ENCODE measurements at regions not wholly inside any gene's neighbourhood (a gene's known extent, or its start where the extent isn't known, plus 50 kb on each side); places are given as distances from the start of the nearest gene placed in this dataset.

DNA sequence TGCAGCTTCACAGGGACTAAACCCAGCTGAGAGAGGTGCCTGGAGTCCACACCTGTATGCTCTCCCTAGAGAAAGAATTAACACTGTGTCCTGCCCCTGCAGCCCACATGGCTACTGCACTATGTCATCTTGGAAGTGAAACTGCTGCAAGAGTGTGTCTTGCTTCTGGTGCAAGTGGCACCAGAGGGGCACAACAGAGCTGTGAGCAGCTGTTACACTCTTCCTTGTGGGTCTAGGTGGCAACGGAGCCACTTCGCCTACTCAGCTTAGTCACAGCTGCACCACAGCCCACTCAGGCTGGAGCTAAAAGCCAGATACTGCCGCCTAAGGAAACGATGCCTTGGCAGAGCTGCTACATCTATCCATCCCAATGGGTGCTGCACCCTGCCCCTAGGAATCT, 391.4 kb downstream of the COL12A1 start:
- no peaks in the 10 kb centered on the region for H3K4me1 ChIP-seq (ENCODE audit: control insufficient read depth in 3 of 3, insufficient read depth in 2 of 3, low read depth in 1 of 3, low read length in 2 of 3)
- 82 to 90% (median 88%) methylated on average over 4 of the region's 4 CpGs for WGBS, 3 donors
- no peak for DNase-seq
- no peaks in the 10 kb centered on the region for H3K36me3 ChIP-seq (ENCODE audit: control insufficient read depth in 3 of 3, insufficient read depth in 2 of 3, low read depth in 1 of 3, low read length in 3 of 3)
- no peaks in the 10 kb centered on the region for H3K27me3 ChIP-seq (ENCODE audit: control insufficient read depth in 3 of 3, insufficient read depth in 3 of 3, low read length in 3 of 3)
- H3K4me3 ChIP-seq (ENCODE audit: low read depth in 1 of 3, low read length in 3 of 3) = no peak overlapping the region
- H3K9me3 ChIP-seq (ENCODE audit: control insufficient read depth in 2 of 2, insufficient read depth in 1 of 2, low read depth in 1 of 2, low read length in 1 of 2) = no peaks in the 10 kb centered on the region
- no peak overlapping the region for H3K27ac ChIP-seq (ENCODE audit: low read depth in 1 of 3, low read length in 2 of 3)
- FAIRE-seq = no peak

DNA sequence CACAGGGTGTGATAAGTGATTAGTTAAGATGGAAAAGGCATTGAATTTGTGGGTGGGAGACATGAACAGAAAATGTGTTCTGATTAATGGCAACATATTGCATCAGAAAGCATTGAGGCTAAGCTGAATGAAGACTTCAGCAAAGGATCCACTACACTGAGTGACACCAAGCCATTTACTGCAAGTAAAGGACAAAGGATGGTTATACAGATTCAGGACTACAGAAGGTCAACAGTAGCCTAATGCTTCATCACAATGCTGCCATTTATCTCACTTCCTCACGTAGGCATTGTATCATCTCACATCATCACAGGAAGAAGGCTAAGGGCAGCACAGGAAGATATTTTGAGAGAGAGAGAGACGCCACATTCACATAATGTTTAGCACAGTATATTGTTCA, 398.2 kb downstream of the COL12A1 start:
- Histone ChIP-seq H3K4me3 (ENCODE audit: low read depth in 1 of 3, low read length in 3 of 3) (no peak overlapping the region), H3K36me3 (ENCODE audit: control insufficient read depth in 3 of 3, insufficient read depth in 2 of 3, low read depth in 1 of 3, low read length in 3 of 3) (no peaks in the 10 kb centered on the region), H3K9me3 (ENCODE audit: control insufficient read depth in 2 of 2, insufficient read depth in 1 of 2, low read depth in 1 of 2, low read length in 1 of 2) (no peaks in the 10 kb centered on the region), H3K27ac (ENCODE audit: low read depth in 1 of 3, low read length in 2 of 3) (no peak overlapping the region), H3K27me3 (ENCODE audit: control insufficient read depth in 3 of 3, insufficient read depth in 3 of 3, low read length in 3 of 3) (no peaks in the 10 kb centered on the region), H3K4me1 (ENCODE audit: control insufficient read depth in 3 of 3, insufficient read depth in 2 of 3, low read depth in 1 of 3, low read length in 2 of 3) (no peaks in the 10 kb centered on the region)
- WGBS, 3 donors = 67 to 86% (median 76%) methylated on average over 2 of the region's 2 CpGs
- FAIRE-seq (no peak), DNase-seq (no peak)

DNA sequence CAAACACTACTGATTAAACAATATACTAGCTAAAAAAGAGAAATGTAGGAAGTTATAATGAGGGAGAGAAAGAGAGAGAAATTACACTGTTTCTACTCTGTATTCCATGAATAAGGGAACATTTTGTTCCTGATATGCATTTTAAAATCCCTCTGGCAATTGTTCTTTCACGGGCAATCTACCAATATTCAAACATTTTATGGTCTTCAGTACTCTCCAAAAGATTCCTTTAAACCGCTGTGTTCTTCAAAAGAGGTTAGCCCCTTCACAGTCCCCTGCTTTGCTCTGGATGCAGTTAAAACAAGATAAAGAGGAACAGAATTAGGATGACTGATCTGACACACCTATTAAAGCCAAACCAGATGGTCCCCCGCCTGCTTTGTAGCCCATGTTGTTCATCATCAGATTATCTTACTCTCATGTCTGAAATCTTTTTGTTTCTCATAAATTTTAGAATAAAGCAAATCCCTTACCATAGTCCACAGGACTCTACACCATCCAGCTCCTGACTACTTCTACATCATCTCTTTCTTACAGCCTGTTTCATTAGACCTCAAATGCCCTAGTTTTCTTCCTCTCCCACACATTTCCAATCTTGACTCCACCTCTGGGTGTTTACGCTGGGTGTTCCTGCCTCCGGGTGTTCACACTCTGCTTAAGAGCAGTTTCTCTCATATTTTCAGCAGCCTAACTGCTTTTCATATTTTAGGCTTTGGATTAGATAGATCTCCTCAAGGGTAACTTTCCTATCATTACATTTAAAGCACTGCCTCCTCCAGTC, 399.7 kb downstream of the COL12A1 start:
- FAIRE-seq (no peak), DNase-seq (no peak)
- Histone ChIP-seq H3K27ac (ENCODE audit: low read depth in 1 of 3, low read length in 2 of 3) (no peak overlapping the region), H3K4me3 (ENCODE audit: low read depth in 1 of 3, low read length in 3 of 3) (no peak overlapping the region), H3K4me1 (ENCODE audit: control insufficient read depth in 3 of 3, insufficient read depth in 2 of 3, low read depth in 1 of 3, low read length in 2 of 3) (no peaks in the 10 kb centered on the region), H3K36me3 (ENCODE audit: control insufficient read depth in 3 of 3, insufficient read depth in 2 of 3, low read depth in 1 of 3, low read length in 3 of 3) (no peaks in the 10 kb centered on the region), H3K27me3 (ENCODE audit: control insufficient read depth in 3 of 3, insufficient read depth in 3 of 3, low read length in 3 of 3) (no peaks in the 10 kb centered on the region), H3K9me3 (ENCODE audit: control insufficient read depth in 2 of 2, insufficient read depth in 1 of 2, low read depth in 1 of 2, low read length in 1 of 2) (peaks cover 0 to 3% of the 10 kb centered on the region in 2 donors)
- 60 to 71% (median 69%) methylated on average over 5 of the region's 5 CpGs for WGBS, 3 donors

DNA sequence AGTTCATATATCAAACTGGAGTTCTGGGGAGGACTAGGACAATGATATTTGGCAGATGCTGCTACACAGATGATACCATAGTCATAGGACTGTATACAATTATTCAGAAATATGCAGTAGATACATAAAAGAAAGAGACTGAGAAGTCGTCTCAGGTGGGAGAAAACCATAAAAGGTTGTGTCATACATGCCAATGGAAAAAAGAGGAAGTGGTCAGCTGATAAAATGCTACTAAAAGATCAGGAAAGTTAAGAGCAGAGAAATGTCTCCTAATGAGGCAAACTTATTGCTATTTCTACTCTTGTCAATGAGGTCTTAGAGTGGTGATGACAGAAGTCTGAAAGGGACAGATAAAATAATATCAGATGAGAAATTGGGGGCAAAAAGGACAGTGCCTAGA, 407.6 kb downstream of the COL12A1 start:
- WGBS, 3 donors = 44 to 69% (median 62%) methylated on average over 1 of the region's 1 CpG
- DNase-seq = no peak
- Histone ChIP-seq H3K36me3 (ENCODE audit: control insufficient read depth in 3 of 3, insufficient read depth in 2 of 3, low read depth in 1 of 3, low read length in 3 of 3) (no peaks in the 10 kb centered on the region), H3K27ac (ENCODE audit: low read depth in 1 of 3, low read length in 2 of 3) (no peak overlapping the region), H3K4me3 (ENCODE audit: low read depth in 1 of 3, low read length in 3 of 3) (no peak overlapping the region), H3K27me3 (ENCODE audit: control insufficient read depth in 3 of 3, insufficient read depth in 3 of 3, low read length in 3 of 3) (no peaks in the 10 kb centered on the region), H3K4me1 (ENCODE audit: control insufficient read depth in 3 of 3, insufficient read depth in 2 of 3, low read depth in 1 of 3, low read length in 2 of 3) (no peaks in the 10 kb centered on the region), H3K9me3 (ENCODE audit: control insufficient read depth in 2 of 2, insufficient read depth in 1 of 2, low read depth in 1 of 2, low read length in 1 of 2) (peaks cover 0 to 13% of the 10 kb centered on the region in 2 donors)
- FAIRE-seq = no peak

DNA sequence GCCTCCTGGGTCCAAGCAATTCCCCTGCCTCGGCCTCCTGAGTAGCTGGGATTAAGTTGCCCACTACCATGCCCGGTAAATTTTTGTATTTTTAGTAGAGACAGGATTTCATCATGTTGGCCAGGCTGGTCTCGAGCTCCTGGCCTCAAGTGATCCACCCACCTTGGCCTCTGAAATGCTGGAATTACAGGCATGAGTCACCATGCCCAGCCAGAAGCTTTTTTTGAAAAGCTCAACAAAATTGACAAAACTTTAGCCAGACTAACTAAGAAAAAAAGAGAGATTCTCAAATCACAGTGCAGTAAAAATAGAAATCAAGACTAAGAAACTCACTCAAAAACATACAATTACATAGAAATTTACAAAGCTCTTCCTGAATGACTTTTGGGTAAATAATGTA, 420.6 kb downstream of the COL12A1 start:
- H3K36me3 ChIP-seq (ENCODE audit: control insufficient read depth in 3 of 3, insufficient read depth in 2 of 3, low read depth in 1 of 3, low read length in 3 of 3) = no peaks in the 10 kb centered on the region
- 45 to 63% (median 60%) methylated on average over 3 of the region's 3 CpGs for WGBS, 3 donors
- FAIRE-seq = no peak

DNA sequence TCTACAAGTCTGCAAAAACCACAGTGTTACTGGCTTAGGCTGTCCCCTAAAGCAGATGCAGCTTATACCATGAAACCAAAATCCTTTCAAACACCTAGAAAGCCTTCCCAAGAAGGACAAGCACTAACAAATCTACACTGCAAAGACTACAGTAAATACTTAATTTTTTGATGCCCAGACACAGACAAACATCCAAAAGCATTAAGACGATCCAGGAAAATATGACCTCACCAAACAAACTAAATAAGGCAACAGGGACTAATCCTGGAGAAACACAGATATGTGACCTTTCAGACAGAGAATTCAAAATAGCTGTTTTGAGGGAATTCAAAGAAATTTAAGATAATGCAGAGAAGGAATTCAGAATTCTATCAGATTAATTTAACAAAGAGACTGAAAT, 423.5 kb downstream of the COL12A1 start:
- DNase-seq = no peak
- no peak for FAIRE-seq
- H3K9me3 ChIP-seq (ENCODE audit: control insufficient read depth in 2 of 2, insufficient read depth in 1 of 2, low read depth in 1 of 2, low read length in 1 of 2) = no peaks in the 10 kb centered on the region
- H3K36me3 ChIP-seq (ENCODE audit: control insufficient read depth in 3 of 3, insufficient read depth in 2 of 3, low read depth in 1 of 3, low read length in 3 of 3) = no peaks in the 10 kb centered on the region
- no peaks in the 10 kb centered on the region for H3K4me1 ChIP-seq (ENCODE audit: control insufficient read depth in 3 of 3, insufficient read depth in 2 of 3, low read depth in 1 of 3, low read length in 2 of 3)
- no peaks in the 10 kb centered on the region for H3K27me3 ChIP-seq (ENCODE audit: control insufficient read depth in 3 of 3, insufficient read depth in 3 of 3, low read length in 3 of 3)
- H3K27ac ChIP-seq (ENCODE audit: low read depth in 1 of 3, low read length in 2 of 3) = no peak overlapping the region
- H3K4me3 ChIP-seq (ENCODE audit: low read depth in 1 of 3, low read length in 3 of 3) = no peak overlapping the region
- WGBS, 3 donors = 41 to 58% (median 50%) methylated on average over 1 of the region's 1 CpG

More for the DNA sequence above, 420.6 kb downstream of the COL12A1 start:
- H3K4me1 ChIP-seq (ENCODE audit: control insufficient read depth in 3 of 3, insufficient read depth in 2 of 3, low read depth in 1 of 3, low read length in 2 of 3) = no peaks in the 10 kb centered on the region
- H3K27me3 ChIP-seq (ENCODE audit: control insufficient read depth in 3 of 3, insufficient read depth in 3 of 3, low read length in 3 of 3) = no peaks in the 10 kb centered on the region
- DNase-seq = no peak
- H3K4me3 ChIP-seq (ENCODE audit: low read depth in 1 of 3, low read length in 3 of 3) = no peak overlapping the region
- no peak overlapping the region for H3K27ac ChIP-seq (ENCODE audit: low read depth in 1 of 3, low read length in 2 of 3)
- H3K9me3 ChIP-seq (ENCODE audit: control insufficient read depth in 2 of 2, insufficient read depth in 1 of 2, low read depth in 1 of 2, low read length in 1 of 2) = no peaks in the 10 kb centered on the region

DNA sequence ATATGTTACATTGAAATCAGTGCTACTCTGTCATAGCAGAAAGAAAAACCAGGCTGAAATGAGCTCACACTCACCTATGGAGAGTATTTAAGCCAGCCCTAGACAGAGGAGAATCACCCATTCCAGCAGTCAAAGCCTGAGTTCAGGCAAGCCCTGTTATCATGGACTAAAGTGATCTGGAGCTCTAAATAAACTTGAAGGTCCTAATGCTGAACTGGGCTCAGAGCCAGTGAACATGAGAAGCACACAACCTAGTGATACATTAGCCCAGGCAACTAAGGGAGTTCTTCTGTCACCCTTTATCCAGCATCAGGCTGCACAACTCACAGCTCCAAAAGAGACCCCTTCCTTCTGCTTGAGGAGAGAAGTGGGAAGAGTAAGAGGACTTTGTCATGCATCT, 425.0 kb downstream of the COL12A1 start:
- Histone ChIP-seq H3K4me3 (ENCODE audit: low read depth in 1 of 3, low read length in 3 of 3) (no peak overlapping the region), H3K9me3 (ENCODE audit: control insufficient read depth in 2 of 2, insufficient read depth in 1 of 2, low read depth in 1 of 2, low read length in 1 of 2) (no peaks in the 10 kb centered on the region), H3K27me3 (ENCODE audit: control insufficient read depth in 3 of 3, insufficient read depth in 3 of 3, low read length in 3 of 3) (no peaks in the 10 kb centered on the region), H3K27ac (ENCODE audit: low read depth in 1 of 3, low read length in 2 of 3) (no peak overlapping the region), H3K4me1 (ENCODE audit: control insufficient read depth in 3 of 3, insufficient read depth in 2 of 3, low read depth in 1 of 3, low read length in 2 of 3) (no peaks in the 10 kb centered on the region), H3K36me3 (ENCODE audit: control insufficient read depth in 3 of 3, insufficient read depth in 2 of 3, low read depth in 1 of 3, low read length in 3 of 3) (no peaks in the 10 kb centered on the region)
- FAIRE-seq (no peak), DNase-seq (no peak)

DNA sequence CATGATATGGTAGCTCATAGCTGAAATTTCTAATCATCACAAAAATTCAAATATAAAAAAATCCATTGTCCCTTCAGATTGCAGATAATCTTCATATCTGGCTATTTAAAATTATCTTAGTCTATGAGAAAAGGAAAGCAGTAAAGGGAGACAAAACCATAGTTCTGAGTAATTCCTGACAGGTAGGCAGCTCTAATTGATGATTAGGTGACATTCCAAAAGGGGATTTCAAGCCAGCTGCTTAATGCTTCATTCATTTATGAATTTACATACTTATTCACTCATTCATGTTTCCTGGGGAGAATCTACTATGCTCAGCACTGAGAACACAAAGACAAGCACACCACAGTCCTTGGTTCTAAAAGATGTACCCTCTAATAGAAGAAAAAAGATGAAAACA, 437.1 kb downstream of the COL12A1 start:
- no peaks in the 10 kb centered on the region for H3K4me1 ChIP-seq (ENCODE audit: control insufficient read depth in 3 of 3, insufficient read depth in 2 of 3, low read depth in 1 of 3, low read length in 2 of 3)
- no peak overlapping the region for H3K27ac ChIP-seq (ENCODE audit: low read depth in 1 of 3, low read length in 2 of 3)
- H3K9me3 ChIP-seq (ENCODE audit: control insufficient read depth in 2 of 2, insufficient read depth in 1 of 2, low read depth in 1 of 2, low read length in 1 of 2) = no peaks in the 10 kb centered on the region
- DNase-seq = no peak
- no peak for FAIRE-seq
- no peaks in the 10 kb centered on the region for H3K27me3 ChIP-seq (ENCODE audit: control insufficient read depth in 3 of 3, insufficient read depth in 3 of 3, low read length in 3 of 3)
- H3K4me3 ChIP-seq (ENCODE audit: low read depth in 1 of 3, low read length in 3 of 3) = no peak overlapping the region
- no peaks in the 10 kb centered on the region for H3K36me3 ChIP-seq (ENCODE audit: control insufficient read depth in 3 of 3, insufficient read depth in 2 of 3, low read depth in 1 of 3, low read length in 3 of 3)

DNA sequence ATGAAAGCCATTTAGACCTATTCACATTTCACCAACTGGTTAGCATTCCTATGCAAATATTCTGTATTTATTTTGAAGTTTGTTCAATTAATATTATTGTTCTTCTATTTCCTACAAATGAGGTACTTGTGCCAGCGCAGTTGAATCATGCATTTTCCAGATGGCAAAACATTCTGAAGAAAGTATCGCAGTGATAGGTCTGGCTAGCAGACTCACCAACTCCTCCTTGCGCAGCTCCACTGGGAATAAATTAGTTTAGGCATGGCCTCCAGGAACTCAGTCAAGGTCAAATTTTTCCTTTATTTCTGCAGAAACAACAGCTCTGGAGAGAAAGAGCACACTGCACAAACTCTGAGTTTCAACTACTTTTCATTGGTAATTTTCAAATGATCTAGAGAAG, 437.7 kb downstream of the COL12A1 start:
- DNase-seq = no peak
- H3K27me3 ChIP-seq (ENCODE audit: control insufficient read depth in 3 of 3, insufficient read depth in 3 of 3, low read length in 3 of 3) = no peaks in the 10 kb centered on the region
- no peak overlapping the region for H3K4me3 ChIP-seq (ENCODE audit: low read depth in 1 of 3, low read length in 3 of 3)
- no peak overlapping the region for H3K27ac ChIP-seq (ENCODE audit: low read depth in 1 of 3, low read length in 2 of 3)
- H3K36me3 ChIP-seq (ENCODE audit: control insufficient read depth in 3 of 3, insufficient read depth in 2 of 3, low read depth in 1 of 3, low read length in 3 of 3) = no peaks in the 10 kb centered on the region
- H3K9me3 ChIP-seq (ENCODE audit: control insufficient read depth in 2 of 2, insufficient read depth in 1 of 2, low read depth in 1 of 2, low read length in 1 of 2) = no peaks in the 10 kb centered on the region
- 71 to 87% (median 79%) methylated on average over 3 of the region's 3 CpGs for WGBS, 3 donors
- no peak for FAIRE-seq
- no peaks in the 10 kb centered on the region for H3K4me1 ChIP-seq (ENCODE audit: control insufficient read depth in 3 of 3, insufficient read depth in 2 of 3, low read depth in 1 of 3, low read length in 2 of 3)

All from small intestine (tissue), 7 donors.